SK-N-MC (cell line): ENCODE measurements at regions not wholly inside any gene's neighbourhood (a gene's known extent, or its start where the extent isn't known, plus 50 kb on each side); places are given as distances from the start of the nearest gene placed in this dataset.

Source experiments
- EZH2 ChIP-seq: fragments of 200-600 bp; sonication (generic); IDR thresholded peaks from one replicate; pipeline ENCODE4 v1.6.1; 2017; ENCODE audit warnings: antibody characterized with exemption
- FOXP2 ChIP-seq: optimal IDR thresholded peaks from 2 replicates; pipeline ENCODE3; 2011; ENCODE audit warnings: mild to moderate bottlenecking, moderate library complexity; ENCODE audit not compliant: insufficient read depth; ENCODE audit errors: extremely low read length, control extremely low read depth
- POLR2AphosphoS5 ChIP-seq: IDR thresholded peaks from 2 replicates; pipeline ENCODE4 v1.6.1; 2012; ENCODE audit warnings: mild to moderate bottlenecking, low read depth, low read length, borderline replicate concordance

GRCh38 chr1:59072583-59072947 lies 224.3 kb upstream of the FGGY start:
- TF ChIP-seq EZH2 (no peak), POLR2AphosphoS5 (no peak), FOXP2 (no peak)
